NCI-H2227 treated with DMSO at 0.1 percent for 48 hours (cell line): ENCODE measurements at regions not wholly inside any gene's neighbourhood (a gene's known extent, or its start where the extent isn't known, plus 50 kb on each side); places are given as distances from the start of the nearest gene placed in this dataset.
"Not testable (repeated sequence)": the region's sequence is repeated elsewhere in the genome, so short reads cannot be mapped to it uniquely, and the experiment has no call there.

Experiments used
- DNase-seq: peaks from one replicate; lab custom pipeline; 2025; lab: John Stamatoyannopoulos, UW

DNA sequence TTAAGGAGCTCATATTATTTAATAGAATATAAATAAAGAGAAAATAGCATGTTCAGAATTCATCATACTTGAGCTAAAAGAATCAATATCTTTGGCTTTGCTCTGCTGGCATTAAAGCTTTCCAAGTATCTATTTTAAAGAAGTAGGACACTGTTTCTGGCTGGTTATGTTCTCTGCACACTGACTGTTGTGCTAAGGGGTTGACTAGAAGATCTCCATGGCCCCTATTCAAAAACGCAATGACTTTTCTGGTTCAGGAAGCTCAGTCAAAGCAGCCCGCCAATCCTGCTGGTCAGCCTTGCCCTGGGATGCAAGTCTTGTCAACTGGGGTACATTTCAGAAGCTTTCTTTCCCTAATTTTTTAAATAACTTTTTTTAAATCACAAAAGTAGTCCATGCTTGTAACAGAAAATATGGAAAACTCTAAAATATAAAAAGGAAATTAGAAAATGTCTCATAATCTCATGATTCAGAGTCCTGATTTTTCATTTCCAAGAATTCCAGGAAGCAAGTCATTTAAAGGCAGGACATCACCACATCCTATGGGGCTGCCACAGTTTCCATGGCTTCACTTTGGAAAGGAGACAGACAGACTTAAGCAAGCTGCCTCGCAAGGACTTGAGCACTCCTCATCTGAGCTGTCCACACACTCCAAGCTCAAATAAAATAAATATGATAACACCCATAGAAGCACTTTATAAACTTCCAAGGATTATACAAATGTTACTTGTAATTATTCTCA is 195.1 kb downstream of the TXNL1 start:
- no peak for DNase-seq

DNA sequence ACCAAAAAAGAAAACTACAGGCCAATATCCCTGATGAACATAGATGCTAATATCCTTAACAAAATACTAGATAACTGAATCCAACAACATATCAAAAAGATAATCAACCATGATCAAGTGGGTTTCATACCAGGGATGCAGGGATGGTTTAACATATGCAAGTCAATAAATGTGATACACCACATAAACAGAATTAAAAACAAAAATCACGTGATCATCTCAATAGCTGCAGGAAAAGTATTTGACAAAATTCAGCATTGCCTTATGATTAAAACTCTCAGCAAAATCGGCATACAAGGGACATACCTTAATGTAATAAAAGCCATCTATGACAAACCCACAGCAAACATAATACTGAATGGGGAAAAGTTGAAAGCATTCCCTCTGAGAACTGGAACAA is 199.9 kb downstream of the TXNL1 start:
- not testable (repeated sequence) for DNase-seq

DNA sequence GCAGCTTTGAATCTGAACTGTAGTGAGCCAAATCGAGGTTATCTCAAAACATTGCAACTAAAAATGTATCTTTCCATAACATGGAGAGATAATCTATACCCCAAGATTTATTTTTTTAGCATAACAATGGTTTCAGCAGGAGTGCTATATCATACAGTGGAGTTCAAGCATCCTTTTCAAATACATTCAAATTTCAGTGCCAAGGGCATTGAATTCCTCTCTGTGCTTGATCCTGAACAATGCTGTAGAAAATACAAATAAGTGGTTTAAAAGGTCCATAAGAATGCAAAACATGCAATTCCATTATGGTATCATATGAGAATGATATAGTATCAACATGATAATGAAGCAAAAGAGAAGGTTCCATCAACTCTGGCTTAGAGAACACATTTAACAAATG is 201.7 kb downstream of the TXNL1 start:
- DNase-seq = no peak

DNA sequence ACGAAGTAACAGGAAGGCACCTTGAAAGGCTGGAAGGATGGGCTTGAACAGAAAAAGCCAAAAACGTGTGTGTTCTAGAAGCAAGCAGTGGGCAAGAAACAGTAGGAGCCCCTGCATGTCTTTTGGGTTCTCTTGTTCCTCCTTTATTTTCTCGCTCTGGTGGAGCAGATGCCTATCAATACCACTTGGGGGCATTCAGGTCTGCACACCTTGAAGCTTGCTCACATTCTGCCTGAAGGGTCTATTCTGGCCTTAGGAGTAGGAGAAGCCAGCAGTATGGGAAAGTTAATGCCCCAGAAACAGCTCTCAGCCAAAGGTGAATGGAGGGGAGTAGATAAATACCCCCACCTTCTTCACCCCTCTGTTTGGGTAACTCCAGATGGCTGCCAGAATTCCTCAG is 204.5 kb downstream of the TXNL1 start:
- DNase-seq = no peak

DNA sequence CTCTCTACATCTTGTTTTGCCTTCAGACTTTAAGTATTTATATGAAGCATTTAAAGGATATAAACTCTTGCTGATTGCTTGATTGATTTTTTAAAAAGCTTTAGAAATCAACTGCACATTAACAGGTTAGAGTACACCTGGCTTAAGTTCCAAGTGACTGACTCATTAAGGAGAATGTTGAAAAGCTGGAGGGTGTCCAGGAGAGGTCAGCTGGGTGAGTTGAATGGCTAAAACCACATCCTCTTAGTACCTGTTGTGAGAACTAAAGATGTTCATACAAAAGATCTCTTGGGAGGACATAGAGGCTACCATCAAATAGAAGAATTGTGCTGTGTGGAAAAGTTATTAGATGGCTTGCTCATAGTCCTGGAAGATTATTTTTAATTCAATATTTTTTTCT is 206.8 kb downstream of the TXNL1 start:
- no peak for DNase-seq

DNA sequence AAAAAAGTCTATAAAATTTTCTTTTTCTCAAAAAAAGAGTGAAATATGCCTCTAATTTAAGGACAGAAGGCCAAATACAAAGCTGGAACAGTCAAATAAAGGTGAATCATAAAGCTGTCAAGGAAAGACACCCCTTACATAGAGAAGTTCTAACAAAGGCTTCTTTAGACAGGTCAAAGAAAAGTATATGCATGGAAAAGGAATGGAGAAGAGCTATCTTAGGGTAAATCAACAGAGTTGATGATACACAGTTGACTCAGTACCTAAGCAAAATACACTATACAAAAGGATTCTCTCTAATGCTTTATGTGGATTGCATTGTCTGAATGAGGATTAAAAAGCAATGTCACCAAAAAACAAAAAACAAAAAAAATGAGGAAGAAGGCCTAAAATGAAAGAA is 214.8 kb downstream of the TXNL1 start:
- DNase-seq = no peak

DNA sequence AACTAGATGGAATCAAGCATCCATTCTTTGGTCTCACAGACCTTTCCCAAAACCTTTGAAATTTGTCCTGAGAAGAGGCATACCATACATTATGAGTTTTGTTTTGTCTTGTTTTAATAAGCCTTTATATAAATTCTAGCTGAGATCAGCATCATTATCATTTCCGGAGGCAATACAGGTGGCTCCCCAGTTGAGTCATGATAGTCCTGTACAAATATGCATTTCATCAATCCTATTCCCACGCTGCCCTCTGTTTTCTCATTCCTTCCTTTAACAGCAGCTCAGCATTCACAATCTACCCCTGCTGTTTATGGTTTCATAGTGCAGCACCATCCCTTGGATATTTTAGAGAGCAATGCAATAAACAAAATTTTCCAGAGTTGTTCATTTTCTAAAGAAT is 216.7 kb downstream of the TXNL1 start:
- no peak for DNase-seq

DNA sequence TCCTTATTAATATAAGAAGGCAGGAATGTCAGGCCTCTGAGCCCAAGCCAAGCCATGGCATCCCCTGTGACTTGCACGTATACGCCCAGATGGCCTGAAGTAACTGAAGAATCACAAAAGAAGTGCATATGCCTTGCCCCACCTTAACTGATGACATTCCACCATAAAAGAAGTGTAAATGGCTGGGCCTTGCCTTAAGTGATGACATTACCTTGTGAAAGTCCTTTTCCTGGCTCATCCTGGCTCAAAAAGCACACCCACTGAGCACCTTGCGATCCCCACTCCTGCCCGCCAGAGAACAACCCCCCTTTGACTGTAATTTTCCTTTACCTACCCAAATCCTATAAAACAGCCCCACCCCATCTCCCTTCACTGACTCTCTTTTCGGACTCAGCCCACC is 217.5 kb downstream of the TXNL1 start:
- DNase-seq = not testable (repeated sequence)

DNA sequence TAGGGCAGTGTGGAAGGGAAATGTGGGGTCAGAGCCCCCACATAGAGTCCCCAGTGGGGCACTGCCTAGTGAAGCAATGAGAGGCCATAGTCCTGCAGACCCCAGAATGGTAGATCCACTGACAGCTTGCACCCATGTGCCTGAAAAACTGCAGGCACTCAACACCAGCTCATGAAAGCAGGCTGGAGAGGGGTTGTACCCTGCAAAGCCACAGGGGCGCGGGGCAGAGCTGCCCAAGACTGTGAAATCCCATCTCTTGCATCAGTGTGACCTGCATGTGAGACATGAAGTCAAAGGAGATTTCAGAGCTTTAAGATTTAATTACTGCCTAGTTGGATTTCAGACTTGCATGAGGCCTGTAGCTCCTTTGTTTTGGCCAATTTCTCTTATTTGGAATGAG is 224.0 kb downstream of the TXNL1 start:
- DNase-seq = no peak

DNA sequence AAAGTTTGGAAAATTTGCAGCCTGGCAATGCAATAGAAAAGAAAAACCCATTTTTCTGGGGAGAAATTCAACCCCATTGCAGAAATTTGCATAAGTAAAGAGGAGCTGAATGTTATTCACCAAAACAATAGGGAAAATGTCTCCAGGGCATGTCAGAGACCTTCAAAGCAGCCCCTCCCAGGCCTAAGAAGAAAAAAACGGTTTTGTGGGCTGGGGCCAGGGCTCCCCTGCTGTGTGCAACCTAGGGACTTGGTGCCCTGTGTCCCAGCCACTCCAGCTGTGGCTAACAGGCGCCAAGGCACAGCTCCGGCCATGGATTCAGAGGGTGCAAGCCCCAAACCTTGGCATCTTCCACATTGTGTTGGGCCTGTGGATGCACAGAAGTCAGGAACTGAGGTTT is 224.5 kb downstream of the TXNL1 start:
- no peak for DNase-seq

DNA sequence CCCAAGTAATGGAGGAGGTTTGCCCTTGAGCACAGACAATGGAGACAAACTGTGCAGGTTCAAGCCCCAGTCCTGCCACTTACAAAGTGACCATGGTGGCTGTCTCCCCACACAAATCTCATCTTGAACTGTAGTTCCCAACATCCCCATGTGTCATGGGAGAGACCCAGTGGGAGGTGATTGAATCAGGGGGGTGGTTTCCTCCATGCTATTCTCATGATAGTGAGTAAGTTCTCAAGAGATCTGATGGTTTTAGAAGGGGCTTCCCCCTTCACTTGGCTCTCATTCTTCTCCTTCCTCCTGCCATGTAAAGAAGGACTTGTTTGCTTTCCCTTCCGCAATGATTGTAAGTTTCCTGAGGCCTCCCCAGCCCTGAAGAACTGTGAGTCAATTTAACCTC is 225.4 kb downstream of the TXNL1 start:
- no peak for DNase-seq

DNA sequence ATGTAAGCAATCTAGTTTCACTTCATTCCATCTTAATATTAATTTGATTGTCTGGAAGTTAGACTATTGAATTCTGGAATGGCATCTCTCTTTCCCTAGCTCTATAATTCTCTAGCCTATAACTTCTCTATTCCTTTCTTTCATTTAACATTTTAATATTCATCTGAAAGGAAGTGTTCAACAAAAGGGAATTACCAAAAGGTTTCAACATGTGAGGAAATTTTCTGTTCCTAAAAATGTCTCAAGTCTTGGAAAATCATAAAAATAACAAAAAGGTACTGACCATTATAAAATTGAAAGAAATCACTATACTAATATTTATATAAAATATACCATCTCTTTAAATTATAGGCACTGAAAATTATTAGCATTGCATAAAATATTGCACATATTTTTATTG is 228.7 kb downstream of the TXNL1 start:
- DNase-seq = no peak

DNA sequence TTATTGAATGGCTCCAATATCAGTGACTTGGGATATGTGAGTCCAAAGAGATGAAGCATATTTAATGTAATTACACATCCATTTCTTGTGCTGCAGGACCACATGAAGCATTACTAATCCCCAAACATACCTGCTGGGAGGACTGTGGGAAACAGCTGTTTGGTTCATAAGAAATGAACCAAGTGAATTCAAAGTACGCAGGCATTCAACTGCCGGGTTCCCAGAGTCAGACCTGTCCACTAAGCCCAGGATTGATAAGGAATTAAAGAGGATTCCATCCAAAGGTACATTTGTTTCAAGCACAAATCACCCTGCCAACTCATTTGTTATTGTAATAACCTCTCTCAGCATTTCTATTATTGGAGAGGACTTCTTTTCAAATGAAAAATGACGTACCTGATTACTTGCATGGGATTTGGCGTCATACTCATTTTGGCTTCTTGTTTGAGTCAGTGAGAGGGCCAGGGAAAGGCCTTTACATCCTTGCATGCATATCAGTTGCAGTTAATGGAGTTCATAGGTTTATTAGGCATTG is 230.7 kb downstream of the TXNL1 start:
- no peak for DNase-seq

DNA sequence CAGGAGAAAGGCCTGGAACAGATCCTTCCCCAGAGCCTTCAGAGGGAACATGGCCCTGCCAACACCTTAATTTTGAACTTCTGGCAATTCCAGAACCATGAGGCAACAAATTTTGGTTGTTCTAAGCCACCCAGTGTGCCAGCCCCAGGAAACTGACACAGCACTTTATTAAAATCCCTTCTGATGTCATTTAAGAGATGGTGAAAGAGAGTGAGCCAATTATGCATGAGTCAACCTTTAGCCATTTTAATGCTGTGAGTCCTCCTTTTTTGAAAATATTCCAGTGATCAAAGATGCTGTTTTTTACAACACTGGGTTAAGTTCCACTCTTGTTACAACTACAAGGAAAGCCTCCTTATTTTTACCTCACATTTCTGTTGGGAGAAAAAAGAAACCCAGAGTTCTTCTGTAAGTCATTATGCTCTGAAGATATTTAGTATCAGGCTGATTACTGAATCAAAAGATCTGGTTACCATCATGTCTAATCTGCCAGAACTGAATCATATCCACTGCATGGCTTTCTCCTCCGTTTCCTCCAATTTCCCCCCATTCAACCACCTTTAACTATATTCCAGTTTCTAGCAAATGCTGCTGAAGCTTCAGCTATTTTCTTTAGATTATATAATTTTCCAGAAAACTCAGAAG is 235.4 kb downstream of the TXNL1 start:
- DNase-seq = no peak

DNA sequence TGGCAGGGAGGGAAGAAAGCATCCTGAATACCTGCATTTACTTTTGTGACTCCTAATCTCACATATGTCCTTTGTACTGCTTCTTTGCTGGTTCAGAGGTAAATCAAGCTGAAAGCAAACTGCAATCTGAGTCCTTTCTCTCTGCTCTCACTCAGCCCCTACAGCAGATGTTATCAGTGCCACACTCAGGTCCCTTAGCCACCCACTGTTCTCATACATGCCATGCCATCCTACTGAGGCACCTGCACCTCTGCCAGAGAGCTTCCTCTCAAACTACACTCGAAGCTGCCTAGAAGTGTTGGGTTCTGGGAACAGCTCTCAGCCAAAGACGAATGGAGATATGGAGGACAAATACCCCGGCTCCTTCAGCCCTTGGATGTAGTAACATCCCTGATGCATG is 244.5 kb downstream of the TXNL1 start:
- no peak for DNase-seq

DNA sequence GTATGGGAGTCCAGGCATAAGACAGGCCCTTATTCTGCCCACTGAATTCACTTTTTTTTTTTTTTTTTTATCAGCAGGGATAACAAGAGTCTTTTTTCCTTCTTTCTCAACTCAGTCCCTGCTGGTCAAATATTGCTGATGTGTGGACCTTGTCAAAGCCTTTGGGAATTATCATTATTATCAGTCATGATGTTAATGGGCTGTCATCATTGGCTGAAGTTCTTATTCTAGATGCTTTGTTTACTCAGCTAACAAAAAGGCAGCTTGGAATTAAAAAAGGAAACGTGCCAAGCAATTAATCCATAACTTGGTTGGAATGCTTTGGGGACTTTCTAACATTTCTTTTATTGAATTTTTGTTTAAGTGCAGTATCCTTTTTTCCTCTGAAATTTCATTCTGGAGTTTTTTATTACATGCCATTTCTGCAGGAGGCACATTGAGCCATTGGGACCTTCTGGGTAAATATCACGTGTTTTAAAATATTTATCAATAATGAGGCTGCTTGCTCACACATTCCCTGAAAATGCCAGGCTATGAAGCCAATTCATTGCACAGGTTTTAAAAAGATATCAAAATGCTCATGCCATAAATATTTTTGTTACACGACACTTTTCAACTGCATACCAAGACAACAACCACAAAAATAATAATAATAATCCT is 246.3 kb downstream of the TXNL1 start:
- DNase-seq = no peak

DNA sequence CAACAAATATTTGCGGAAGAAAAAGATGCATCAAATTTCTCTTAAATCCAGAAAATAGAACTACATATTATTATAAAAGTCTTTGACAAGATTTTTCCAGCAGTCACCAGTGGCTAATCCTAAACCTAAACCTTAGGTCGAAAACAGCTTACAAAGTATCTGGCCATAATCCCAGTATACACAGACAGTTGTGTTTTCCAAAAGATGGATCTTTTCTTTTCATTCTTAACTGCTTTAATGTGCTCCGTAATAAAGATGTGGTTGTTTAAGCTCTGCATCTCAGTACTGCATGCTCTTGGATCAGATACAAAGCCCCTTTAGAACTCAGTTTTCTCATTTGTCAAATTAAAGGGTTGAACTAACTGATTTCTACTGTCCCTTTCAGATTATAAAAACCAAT is 247.8 kb downstream of the TXNL1 start:
- no peak for DNase-seq

DNA sequence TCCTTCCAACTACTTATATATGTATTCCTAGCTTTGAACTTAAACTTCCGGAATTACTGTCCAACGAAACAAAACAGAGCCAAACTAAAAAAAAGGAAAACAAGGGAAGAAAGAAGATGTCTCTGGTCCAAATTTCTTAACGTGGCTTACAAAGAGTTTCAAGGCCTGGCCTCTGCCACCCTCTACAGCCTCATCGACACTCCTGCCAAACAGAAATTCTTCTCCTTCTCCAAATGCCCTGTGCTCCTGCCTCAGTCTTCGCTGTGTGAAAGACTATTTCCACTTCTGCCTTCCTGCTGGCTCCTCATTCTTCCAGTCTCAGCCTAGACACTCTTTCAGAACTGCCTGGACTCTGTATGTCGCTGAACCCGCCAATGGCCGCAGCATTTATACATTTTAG is 249.2 kb downstream of the TXNL1 start:
- no peak for DNase-seq

DNA sequence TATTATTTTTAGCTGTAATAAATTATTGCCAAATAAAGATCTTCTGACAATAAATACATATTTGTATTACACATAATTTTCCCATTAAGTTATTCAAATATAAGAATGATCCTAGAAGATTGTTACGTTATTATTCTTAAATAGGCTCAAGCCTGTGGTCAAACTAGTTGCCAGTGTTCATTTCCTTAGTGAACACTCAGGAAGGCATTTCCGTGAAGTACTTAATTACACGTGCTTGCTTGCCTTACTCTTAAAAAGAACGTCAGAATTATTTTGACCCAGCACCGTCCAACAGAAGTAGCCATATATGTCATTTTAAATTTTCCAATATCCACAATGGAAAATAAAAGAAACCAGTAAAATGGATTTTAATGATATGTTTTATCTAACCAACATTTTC is 249.8 kb downstream of the TXNL1 start:
- DNase-seq = no peak

DNA sequence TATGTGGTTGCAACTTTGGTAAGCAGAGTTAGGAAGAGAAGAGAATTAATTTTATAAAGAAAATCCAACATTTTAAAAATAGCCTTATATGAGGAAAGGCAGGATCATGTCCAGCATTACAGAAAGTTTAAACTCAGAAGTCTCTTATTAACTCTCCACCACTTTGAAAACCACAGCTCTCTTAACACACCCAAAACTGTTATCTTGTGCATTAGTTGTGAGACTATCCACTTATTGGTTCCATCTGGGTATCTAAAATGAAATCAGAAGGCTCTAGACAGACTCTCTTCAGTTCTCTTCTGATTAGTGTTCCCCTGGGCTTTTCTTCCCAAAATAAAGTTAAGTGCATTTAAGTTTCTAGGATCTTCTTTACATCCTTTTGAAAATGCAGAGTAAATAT is 251.5 kb downstream of the TXNL1 start:
- no peak for DNase-seq

DNA sequence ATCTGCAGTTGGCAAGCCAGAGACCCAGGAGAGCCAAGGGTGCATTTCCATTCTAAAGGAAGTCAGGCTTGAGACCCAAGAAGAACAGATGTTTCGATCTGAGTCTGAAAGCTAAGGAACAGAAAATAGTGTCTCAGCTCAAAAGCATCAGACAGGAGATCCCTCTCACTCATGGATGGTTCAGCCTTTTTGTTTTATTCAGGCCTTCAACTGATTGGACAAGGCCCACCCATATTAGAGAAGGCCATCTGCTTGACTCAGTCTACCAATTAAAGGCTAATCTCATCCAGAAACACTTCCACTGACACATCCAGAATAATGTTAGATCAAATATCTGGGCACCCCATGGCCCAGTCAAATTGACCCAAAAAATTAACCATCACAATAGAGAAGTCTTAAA is 255.0 kb downstream of the TXNL1 start:
- DNase-seq = no peak

DNA sequence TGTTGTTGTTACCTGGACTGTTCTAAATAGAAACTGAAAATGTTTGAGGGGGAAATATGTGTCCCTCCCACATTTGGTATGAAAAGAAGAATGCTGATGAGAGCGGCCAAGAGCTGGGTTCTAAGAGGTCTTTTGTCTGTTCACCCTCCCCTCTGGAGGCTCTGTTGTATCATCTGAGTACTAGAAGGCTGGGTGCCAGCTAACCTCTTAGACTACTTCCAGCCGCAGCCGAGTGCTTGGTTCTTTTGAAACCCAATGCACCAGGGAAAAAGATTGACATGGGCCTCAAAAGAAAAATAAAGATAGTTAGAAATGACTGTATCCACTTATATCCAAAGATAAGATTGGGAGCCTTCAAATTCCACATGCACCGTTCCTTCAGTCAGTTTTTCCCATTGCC is 255.9 kb downstream of the TXNL1 start:
- no peak for DNase-seq

DNA sequence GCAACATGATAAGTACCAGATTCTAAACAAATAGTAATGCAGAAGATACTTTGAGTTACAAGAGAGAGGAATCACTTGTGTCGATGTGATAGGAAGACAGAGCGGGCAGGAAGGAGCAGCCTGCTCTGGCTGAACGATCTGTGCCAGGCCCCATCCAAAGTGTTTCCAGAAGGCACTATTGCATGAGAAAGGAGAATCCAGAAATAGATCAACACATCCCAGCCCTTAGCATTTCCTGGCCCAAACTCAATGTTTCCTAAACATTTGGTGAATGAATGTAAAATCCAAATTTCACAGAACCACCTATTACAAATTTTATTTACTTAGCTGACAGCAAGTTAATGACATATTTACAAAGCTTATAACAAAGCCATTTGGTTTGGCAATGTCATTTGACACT is 257.2 kb downstream of the TXNL1 start:
- no peak for DNase-seq
